Renal cortex interstitium (tissue), 11 donors: ENCODE measurements at regions not wholly inside any gene's neighbourhood (a gene's known extent, or its start where the extent isn't known, plus 50 kb on each side); places are given as distances from the start of the nearest gene placed in this dataset.
"Not testable (repeated sequence)": the region's sequence is repeated elsewhere in the genome, so short reads cannot be mapped to it uniquely, and the experiment has no call there.

Source experiments
- DNase-seq, 11 donors: peaks; one replicate each; pipeline ENCODE4 v3.0.0-alpha.2; 2013; ENCODE audit warnings: low read depth in 9 of 11, low spot score in 4 of 11; ENCODE audit errors: extremely low read depth in 1 of 11

GRCh38 chr16:60170196-60170595 lies 1436.1 kb upstream of the GOT2 start:
- no peak for DNase-seq

- DNase-seq = no peak
Measured at GRCh38 chr16:60166111-60166510, 1432.0 kb upstream of the GOT2 start.

GRCh38 chr16:60151987-60152386 lies 1417.9 kb upstream of the GOT2 start:
- no peak for DNase-seq

- no peak for DNase-seq
Measured at GRCh38 chr16:60150907-60151306, 1416.8 kb upstream of the GOT2 start.

GRCh38 chr16:60143348-60143705 lies 1409.2 kb upstream of the GOT2 start:
- no peak for DNase-seq

GRCh38 chr16:60142619-60143347 lies 1408.7 kb upstream of the GOT2 start:
- DNase-seq = no peak

GRCh38 chr16:60137891-60138290 lies 1403.8 kb upstream of the GOT2 start:
- no peak for DNase-seq

- no peak for DNase-seq
Measured at GRCh38 chr16:60127196-60127595, 1393.1 kb upstream of the GOT2 start.

GRCh38 chr16:60126115-60126514 lies 1392.0 kb upstream of the GOT2 start:
- DNase-seq = not testable (repeated sequence)

GRCh38 chr16:60123392-60124023 lies 1389.4 kb upstream of the GOT2 start:
- no peak for DNase-seq

- DNase-seq = no peak
Measured at GRCh38 chr16:60120586-60120985, 1386.5 kb upstream of the GOT2 start.

GRCh38 chr16:60110531-60110930 lies 1376.4 kb upstream of the GOT2 start:
- DNase-seq = no peak

GRCh38 chr16:60107871-60108270 lies 1373.8 kb upstream of the GOT2 start:
- no peak for DNase-seq

- DNase-seq = no peak
Measured at GRCh38 chr16:60107437-60107836, 1373.3 kb upstream of the GOT2 start.

- DNase-seq = no peak
Measured at GRCh38 chr16:60100371-60100770, 1366.3 kb upstream of the GOT2 start.

- DNase-seq = peak in 2 of 11 donors; percentile 4 to 12
Measured at GRCh38 chr16:60091529-60091928, 1357.4 kb upstream of the GOT2 start.

- DNase-seq = no peak
Measured at GRCh38 chr16:60091071-60091470, 1357.0 kb upstream of the GOT2 start.

- no peak for DNase-seq
Measured at GRCh38 chr16:60087530-60087929, 1353.4 kb upstream of the GOT2 start.

GRCh38 chr16:60078819-60079218 lies 1344.7 kb upstream of the GOT2 start:
- not testable (repeated sequence) for DNase-seq

- no peak for DNase-seq
Measured at GRCh38 chr16:60077861-60078260, 1343.7 kb upstream of the GOT2 start.

GRCh38 chr16:60074378-60074777 lies 1340.3 kb upstream of the GOT2 start:
- no peak for DNase-seq
